Limb (tissue), 2 donors: ENCODE measurements at regions not wholly inside any gene's neighbourhood (a gene's known extent, or its start where the extent isn't known, plus 50 kb on each side); places are given as distances from the start of the nearest gene placed in this dataset.
"Not testable (repeated sequence)": the region's sequence is repeated elsewhere in the genome, so short reads cannot be mapped to it uniquely, and the experiment has no call there.

Experiments used
- DNase-seq, 2 donors: peaks; one replicate each; pipeline ENCODE4 v3.0.0-alpha.2; 2016; ENCODE audit errors: extremely low spot score in 2 of 2

DNA sequence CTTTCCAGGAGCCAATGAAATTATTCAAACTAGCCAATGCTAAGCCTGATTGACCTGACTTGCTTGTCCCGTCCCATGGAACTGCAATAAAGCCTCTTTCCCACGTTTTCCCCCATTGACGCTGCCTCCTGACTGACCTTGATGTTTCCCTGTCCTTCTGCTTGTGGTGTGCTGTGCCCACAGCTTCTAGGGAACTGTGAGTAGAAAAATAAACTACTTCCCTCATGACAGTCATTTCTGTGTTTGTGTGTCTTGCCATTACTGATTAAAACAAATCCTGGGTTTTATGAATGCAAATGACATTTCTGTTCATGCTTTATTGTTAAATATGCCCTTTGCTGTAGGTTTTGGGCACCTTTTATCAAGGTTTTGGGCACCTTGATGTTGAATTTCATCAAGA, 91.3 kb upstream of the ABI1 start:
- no peak for DNase-seq

DNA sequence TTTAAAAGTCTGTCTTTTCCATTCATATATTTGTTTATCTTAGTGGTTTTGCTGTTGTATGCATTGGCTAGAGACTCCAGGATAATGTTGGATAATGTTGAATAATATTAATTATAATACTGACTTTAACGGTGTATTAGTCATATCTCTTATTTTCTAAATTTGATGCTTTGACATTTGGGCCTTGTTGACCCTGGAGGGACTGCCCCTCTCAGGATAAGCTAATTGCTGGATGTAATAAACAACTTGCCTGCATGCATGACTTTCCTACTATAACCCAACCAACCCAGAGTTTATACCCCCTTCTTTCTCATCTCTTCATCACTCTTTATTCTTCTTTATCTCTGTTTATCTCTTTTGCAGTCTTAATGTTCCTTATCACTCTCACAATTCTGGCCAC, 90.9 kb upstream of the ABI1 start:
- DNase-seq: no peak

- no peak for DNase-seq
Measured at GRCh38 chr10:26950934-26951333, 90.2 kb upstream of the ABI1 start.

GRCh38 chr10:26946102-26946811, 85.5 kb upstream of the ABI1 start:
- DNase-seq: no peak

GRCh38 chr10:26944261-26944882, 83.6 kb upstream of the ABI1 start:
- no peak for DNase-seq

GRCh38 chr10:26939962-26940354, 79.2 kb upstream of the ABI1 start:
- no peak for DNase-seq

GRCh38 chr10:26939290-26939961, 78.7 kb upstream of the ABI1 start:
- no peak for DNase-seq

- no peak for DNase-seq
Measured at GRCh38 chr10:26938578-26938977, 77.8 kb upstream of the ABI1 start.

- DNase-seq: no peak
Measured at GRCh38 chr10:26937371-26937770, 76.6 kb upstream of the ABI1 start.

DNA sequence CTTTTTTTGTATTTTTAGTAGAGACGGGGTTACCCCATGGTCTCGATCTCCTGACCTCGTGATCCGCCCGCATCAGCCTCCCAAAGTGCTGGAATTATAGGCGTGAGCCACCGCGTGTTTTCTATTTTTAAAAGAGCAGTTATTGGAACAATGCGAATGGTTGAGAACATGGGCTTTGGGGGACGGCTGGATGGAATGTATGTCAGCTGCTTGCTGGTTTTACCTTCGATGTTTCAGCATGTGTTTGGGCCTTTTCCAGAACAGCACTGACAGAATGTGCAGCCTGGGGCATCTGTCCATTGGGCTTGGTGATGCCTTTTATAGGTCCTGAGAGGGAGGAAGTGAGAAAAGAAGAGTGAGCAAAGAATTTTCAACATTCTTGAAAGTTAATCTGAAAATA, 73.4 kb upstream of the ABI1 start:
- DNase-seq: not testable (repeated sequence)

- DNase-seq: no peak
Measured at GRCh38 chr10:26932576-26932975, 71.8 kb upstream of the ABI1 start.

DNA sequence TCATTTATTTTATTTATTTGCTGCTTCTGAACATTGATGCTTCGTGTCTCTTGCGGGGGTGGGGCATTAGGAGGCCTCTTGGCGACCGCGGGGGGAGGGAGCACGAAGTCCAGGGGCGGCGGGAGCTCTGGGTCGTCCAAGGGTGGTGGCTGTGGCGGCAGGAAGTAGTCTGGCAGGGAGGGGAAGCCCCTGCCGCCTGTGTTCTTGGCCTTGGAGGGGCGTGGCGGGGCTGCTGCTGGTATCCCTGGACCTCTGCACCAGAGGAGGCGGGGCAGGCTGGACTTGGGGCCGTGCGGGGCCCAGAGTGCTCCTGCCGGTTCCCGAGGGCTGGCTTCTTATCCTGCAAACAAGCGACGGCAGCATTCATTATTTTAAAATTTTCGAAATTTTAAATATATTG, 70.5 kb upstream of the ABI1 start:
- peak in 1 of 2 donors; percentile 39 for DNase-seq

- DNase-seq: not testable (repeated sequence)
Measured at GRCh38 chr10:26922824-26923223, 62.1 kb upstream of the ABI1 start.

DNA sequence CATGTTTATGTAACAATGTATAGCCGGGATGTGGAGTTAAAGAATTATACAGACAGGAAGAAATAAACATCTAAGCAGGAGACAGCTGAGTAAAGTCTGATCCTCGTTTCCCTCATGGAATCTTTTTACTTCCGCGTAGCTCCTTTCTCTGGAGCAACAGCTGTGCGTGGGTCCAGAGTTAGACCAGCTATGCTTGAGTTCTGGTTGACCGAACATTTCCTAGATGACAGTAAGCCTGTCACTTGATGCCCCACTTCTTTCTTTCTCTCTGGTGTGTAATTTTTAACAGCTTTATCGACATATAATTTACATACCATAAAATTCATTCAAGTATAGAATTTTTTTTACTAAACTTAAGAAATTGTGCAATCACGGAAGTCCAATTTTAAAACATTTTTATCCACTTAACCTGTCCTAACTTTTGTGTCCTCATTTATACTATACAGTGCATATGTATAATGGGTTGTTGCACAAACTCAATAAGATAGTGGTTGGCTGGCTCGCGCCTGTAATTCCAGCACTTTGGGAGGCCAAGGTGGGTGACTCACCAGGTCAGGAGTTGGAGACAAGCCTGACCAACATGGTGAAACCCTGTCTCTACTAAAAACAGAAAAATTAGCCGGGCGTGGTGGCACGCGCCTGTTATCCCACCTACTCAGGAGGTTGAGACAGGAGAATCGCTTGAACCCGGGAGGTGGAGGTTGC, 58.5 kb upstream of the ABI1 start:
- not testable (repeated sequence) for DNase-seq

- DNase-seq: no peak
Measured at GRCh38 chr10:26914898-26915297, 54.1 kb upstream of the ABI1 start.

- DNase-seq: no peak
Measured at GRCh38 chr10:26911811-26912461, 51.2 kb upstream of the ABI1 start.
